ENCODE measurements at regions not wholly inside any gene's neighbourhood (a gene's known extent, or its start where the extent isn't known, plus 50 kb on each side); places are given as distances from the start of the nearest gene placed in this dataset.
"Not testable (repeated sequence)": the region's sequence is repeated elsewhere in the genome, so short reads cannot be mapped to it uniquely, and the experiment has no call there.

- DNase-seq: no peak
Observed at GRCh38 chr7:68978710-68979109, 619.6 kb upstream of the AUTS2 start.

DNA sequence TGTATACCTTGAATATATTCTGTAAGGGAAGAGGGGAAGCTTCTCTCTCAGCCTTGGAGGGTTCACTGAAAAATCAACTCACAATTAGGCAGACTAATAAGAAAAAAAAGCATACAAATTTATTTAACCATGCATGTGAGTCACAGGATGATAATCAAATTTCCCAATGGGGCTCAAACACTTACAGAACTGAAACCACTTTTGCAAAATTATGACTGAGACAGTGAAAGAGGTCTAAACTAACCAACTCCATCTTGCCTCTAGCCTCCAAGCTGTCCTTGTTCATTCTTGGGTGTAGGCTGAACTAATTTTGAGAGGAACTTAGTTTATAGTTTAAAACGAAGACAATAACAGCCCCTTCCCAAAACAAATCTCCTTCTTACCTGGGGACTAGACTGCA, 618.3 kb upstream of the AUTS2 start:
- no peak for DNase-seq

DNA sequence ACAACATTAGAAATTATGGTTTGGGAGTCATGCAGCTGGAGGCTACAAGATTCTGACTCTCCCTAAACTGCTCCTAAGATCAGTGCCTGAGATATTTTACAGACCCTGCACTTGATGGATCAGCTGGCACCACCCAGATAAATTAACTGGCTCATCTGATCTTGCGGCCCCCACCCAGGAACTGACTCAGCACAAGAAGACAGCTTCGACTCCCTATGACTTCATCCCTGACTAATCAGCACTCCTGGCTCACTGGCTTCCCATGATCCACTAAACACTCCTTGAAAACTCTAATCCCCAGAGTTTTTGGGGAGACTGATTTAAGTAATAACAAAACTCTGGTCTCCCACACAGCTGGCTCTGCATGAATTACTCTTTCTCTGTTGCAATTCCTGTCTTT, 617.8 kb upstream of the AUTS2 start:
- not testable (repeated sequence) for DNase-seq

GRCh38 chr7:68984306-68984705, 614.0 kb upstream of the AUTS2 start:
- no peak for DNase-seq

- no peak for DNase-seq
Observed at GRCh38 chr7:68994841-68995240, 603.4 kb upstream of the AUTS2 start.

DNA sequence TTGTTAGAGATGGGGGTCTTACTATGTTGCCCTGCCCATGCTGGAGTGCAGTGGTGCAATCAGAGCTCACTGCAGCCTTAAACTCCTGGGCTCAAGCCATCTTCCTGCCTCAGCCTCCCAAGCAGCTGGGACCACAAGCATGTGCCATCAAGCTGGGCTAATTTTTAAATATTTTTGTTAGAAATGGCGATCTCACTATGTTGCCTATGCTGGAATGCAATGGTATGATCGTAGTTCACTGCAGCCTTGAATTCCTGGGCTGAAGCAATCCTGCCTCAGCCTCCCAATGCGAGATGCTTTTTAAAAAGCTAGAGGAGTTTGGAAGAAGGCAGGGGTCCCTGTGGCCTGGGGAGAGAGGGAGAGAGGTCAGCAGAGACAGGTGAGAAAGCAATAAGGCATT, 600.1 kb upstream of the AUTS2 start:
- no peak for DNase-seq

DNA sequence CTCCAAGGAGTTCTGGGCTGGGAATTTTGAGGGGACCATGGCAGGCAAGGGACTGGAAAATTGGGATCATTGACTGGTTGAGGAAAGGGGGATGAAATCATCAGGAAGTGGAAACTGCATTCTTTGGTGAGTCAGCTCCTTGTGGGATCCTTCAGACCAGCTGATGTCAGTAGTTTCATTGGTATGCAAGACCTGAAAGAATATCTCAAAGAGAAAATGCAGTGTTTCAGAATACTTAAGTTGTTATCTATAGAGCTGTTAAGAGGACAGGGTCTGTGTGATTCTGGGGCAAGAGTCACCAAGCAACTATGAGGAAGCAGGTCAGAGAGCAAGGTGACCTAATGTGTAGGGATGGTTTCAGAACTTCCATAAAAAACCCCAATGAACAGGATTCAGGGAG, 595.9 kb upstream of the AUTS2 start:
- no peak for DNase-seq

DNA sequence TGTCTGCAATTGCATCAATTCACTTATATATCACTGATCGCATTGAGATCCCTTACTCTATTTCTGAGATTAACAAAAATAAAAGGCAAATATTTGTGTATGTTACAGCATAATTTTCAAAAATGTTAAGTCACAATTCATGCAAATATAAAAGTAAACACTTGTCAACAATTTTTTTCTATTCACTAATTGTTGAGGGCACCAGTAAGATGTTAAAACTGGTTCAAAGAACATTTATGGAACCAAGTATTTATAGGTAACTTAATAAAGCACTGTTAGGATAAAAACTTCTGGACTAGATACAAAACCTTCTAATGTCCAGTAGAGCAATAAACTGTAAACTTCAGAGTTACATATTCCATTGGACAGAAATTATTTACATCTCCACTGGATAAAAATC, 586.1 kb upstream of the AUTS2 start:
- DNase-seq: no peak

- DNase-seq: no peak
Observed at GRCh38 chr7:69017208-69017607, 581.1 kb upstream of the AUTS2 start.

- no peak for DNase-seq
Observed at GRCh38 chr7:69018200-69018599, 580.1 kb upstream of the AUTS2 start.

DNA sequence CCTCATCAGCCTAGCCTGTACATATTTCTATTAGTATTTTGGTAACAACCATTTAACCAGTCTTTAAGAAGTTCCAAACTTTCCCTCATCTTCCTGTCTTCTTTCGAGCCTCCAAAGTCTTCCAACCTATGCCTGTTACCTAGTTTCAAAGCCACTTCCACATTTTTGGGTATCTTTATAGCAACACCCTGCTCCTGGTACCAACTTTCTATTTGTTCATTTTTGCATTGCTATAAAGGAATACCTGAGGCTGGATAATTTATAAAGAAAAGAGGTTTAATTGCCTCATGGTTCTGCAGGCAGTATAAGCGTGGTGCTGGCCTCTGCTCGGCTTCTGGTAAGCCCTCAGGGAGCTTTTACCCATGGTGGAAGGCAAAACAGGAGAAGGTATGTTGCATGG, 578.8 kb upstream of the AUTS2 start:
- no peak for DNase-seq

GRCh38 chr7:69020536-69020935, 577.7 kb upstream of the AUTS2 start:
- no peak for DNase-seq

DNA sequence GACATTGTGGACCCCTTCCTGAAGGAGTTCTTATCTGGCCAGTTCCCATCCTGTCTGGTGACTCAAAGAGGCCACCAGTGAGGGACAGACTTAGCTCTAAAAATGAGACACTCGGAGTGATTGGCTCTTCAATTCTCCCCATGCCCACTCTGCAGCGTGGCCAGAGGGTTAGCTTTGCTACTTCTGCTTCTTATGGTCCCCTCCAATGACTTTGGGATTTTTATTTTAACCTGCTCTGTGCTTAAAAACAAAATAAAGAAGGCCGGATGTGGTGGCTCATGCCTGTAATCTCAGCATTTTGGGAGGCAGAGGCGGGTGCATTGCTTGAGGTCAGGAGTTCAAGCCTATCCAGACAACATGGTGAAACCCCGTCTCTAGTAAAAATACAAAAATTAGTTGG, 573.0 kb upstream of the AUTS2 start:
- DNase-seq: no peak

- DNase-seq: no peak
Observed at GRCh38 chr7:69032848-69033247, 565.4 kb upstream of the AUTS2 start.

GRCh38 chr7:69035826-69036225, 562.4 kb upstream of the AUTS2 start:
- DNase-seq: no peak

GRCh38 chr7:69036301-69036700, 562.0 kb upstream of the AUTS2 start:
- DNase-seq: no peak

GRCh38 chr7:69038915-69039314, 559.4 kb upstream of the AUTS2 start:
- no peak for DNase-seq

GRCh38 chr7:69042138-69042537, 556.1 kb upstream of the AUTS2 start:
- DNase-seq: no peak

DNA sequence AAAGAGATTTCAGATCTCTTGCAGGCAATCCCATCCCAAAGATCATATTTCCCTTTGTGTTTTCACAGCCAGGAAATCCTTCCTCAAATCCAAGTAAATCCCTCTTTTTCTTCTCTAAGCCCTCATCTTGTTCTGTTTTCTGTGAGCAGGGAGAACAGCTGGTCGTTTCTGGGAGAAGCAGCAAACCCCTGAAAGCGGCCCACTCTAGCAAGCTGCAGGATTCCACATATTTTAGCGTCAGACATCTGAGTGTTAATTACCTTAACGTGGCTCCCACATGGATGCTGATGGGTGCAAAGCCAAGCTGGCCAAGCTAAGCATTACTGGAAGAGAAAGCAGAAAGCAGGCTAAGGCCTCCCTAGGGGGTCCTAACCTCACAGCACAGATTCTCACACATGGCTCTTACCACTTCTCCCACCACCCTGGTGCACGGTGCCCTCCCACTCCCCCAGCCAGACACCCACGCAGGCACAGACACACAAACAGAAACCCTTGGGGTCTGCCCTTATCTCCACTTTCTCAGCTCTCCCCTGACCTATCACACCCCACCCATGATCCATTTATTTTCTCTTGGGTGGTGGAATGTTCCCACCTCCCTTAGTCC, 551.0 kb upstream of the AUTS2 start:
- no peak for DNase-seq

DNA sequence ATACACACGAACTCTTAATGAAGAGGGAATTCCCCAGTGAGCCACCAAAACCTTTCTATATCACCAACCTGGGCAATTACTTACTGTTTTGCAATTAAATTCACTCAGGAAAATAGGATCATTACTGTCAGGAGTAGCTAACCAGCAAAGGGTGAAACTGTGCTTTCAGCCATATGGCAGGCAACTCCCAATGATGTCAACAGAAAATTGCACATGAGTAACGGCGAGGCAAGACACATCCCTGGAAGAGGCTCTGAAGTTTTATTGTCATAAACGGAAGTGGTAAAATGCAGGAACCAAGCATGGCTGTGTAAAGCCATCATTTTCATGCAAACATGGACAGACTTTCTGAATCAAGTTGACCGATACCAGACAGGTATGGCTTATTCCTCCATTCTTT, 548.9 kb upstream of the AUTS2 start:
- DNase-seq: no peak

- no peak for DNase-seq
Observed at GRCh38 chr7:69052447-69052846, 545.8 kb upstream of the AUTS2 start.

DNA sequence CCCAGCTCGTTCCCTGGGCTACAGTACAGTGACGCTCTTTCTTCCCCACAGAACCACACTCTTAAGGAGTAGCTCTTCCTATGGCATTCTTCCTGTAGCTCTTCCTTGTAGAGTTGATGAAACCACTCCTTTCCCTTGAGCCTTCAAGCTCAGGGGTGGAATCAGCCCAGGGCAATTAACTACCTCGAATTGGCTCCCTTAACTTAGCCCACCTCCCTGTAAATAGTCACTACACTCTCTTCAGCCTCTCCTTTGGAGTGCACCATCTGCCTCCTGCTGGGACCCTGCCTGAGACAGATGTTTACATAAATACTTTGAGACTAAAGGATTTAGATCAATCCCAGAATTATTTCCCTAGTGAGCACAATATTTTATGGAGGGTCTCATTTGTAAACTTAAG, 537.8 kb upstream of the AUTS2 start:
- no peak for DNase-seq

DNA sequence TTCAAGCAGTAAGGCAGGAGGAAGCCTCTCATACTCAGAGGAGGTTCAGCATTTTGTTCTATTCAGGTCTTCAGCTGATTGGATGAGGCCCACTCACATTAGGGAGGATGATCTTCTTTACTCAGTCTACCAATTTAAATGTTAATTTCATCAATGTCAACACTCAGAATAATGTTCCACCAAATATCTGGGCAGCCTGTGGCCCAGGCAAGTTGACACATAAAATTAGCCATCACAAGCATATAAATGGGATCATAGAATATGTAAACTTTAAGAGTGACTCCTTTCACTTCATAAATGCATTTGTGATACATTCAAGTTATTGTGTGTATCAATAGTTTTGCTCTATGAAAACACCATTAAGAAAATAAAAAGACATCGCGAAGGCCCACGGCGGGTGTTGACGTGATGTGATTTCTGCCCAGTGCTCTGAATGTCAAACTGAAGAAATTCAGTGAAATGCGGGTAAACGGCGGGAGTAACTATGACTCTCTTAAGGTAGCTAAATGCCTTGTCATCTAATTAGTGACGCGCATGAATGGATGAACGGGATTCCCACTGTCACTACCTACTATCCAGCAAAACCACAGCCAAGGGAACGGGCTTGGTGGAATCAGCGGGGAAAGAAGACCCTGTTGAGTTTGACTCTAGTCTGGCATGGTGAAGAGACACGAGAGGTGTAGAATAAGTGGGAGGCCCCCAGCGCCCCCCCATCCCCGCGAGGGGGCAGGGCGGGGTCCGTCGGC, 536.1 kb upstream of the AUTS2 start:
- no peak for DNase-seq

DNA sequence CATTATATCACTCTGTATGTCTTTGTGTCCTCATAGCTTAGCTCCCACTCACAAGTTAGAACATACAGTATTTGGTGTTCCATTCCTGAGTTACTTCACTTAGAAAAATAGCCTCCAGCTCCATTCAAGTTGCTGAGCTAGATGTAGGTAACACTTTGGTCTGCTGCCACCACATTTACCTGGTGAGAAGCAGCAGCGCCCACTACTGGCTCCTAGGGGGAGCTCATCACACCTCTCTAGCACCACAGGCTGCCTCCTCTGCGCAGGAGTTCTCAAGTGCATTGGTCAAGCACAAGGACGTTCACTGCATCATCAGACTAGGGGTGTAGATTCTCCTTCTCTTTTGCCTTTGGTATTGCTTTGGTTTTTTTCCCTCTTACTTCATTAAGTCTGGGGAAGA, 530.9 kb upstream of the AUTS2 start:
- no peak for DNase-seq

GRCh38 chr7:69070476-69070875, 527.8 kb upstream of the AUTS2 start:
- DNase-seq: no peak
